ENCODE measurements at regions not wholly inside any gene's neighbourhood (a gene's known extent, or its start where the extent isn't known, plus 50 kb on each side); places are given as distances from the start of the nearest gene placed in this dataset.
A peak's percentile ranks its signal among the peaks of the same experiment; 100 is the strongest.

DNA sequence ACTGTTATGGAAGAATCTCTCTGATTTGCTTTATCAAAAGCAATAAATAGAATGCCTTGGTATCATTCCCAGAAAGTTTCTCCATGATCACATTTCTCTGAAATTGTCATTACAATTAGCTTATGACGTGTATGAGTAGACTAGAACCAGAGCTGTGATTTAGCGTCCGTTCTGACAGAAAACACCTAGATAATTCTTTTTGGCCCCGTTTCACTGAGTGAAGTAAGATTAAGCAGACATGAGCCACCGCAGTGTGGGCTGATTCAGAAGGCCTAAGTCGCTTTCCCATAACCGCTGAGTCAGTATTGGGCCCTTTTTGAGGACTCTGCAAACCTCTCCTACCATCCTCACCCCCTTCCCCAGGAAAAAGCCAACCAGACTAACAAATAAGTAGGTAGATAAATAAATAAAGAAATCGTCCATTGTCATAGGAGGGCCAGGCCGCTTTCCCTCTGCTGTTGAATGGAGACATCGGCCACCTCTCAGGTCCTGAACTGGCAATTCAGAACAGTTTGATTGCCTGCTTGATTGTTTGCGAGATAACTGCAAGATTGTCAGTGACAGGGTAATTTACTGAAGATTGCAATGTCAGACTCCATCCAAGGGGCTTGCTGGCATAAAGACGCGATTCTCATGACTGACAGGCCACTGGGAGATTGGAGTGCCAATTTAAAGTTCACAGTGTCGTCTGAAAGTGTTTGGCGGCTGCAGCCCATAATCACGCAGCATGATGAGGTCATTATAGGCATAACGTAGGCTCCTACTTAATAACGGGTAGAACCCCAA, 105.0 kb upstream of the WWC1 start:
- H3K9ac ChIP-seq (ENCODE audit: low read length): no peak overlapping the region

DNA sequence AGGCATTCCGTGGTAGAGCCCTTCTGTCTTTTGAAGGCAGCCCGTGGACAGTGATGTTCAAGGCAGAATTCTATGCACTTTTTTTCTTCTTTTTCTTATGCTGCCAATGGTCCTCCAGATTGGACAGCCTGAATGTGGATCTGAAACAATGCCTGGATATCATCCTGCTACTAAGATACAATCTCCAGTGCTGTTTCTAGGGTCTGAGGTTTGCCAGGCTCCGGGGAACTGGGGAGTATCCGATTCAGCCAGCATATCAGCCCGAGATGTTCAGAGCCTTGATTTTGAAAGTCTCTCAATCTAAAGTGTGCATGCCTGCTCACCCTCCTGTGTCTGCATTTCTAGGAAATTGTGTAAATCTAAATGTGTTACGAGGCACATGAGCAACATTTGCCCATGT, 103.8 kb upstream of the WWC1 start:
- H3K4me3 ChIP-seq (ENCODE audit: low read depth, low read length): no peak overlapping the region
- H3K4me1 ChIP-seq (ENCODE audit: control insufficient read depth, insufficient read depth, low read length): peaks cover 13% of the 10 kb centered on the region; the same call in 1 of the 2 replicates
- H3K9me3 ChIP-seq (ENCODE audit: control insufficient read depth, insufficient read depth, low read depth, low read length): no peaks in the 10 kb centered on the region
- no peaks in the 10 kb centered on the region for H3K27me3 ChIP-seq (ENCODE audit: control insufficient read depth, insufficient read depth, low read length)
- H3K27ac ChIP-seq (ENCODE audit: low read depth, low read length): no peak overlapping the region
- H3K9ac ChIP-seq (ENCODE audit: low read length): no peak overlapping the region
- no peaks in the 10 kb centered on the region for H3K36me3 ChIP-seq (ENCODE audit: control insufficient read depth, insufficient read depth, low read length)

More for the DNA sequence above, 105.0 kb upstream of the WWC1 start:
- Histone ChIP-seq H3K27me3 (ENCODE audit: control insufficient read depth, insufficient read depth, low read length) (no peaks in the 10 kb centered on the region), H3K4me3 (ENCODE audit: low read depth, low read length) (no peak overlapping the region), H3K4me1 (ENCODE audit: control insufficient read depth, insufficient read depth, low read length) (peaks cover 13% of the 10 kb centered on the region; the same call in 1 of the 2 replicates), H3K27ac (ENCODE audit: low read depth, low read length) (no peak overlapping the region), H3K36me3 (ENCODE audit: control insufficient read depth, insufficient read depth, low read length) (no peaks in the 10 kb centered on the region), H3K9me3 (ENCODE audit: control insufficient read depth, insufficient read depth, low read depth, low read length) (no peaks in the 10 kb centered on the region)

DNA sequence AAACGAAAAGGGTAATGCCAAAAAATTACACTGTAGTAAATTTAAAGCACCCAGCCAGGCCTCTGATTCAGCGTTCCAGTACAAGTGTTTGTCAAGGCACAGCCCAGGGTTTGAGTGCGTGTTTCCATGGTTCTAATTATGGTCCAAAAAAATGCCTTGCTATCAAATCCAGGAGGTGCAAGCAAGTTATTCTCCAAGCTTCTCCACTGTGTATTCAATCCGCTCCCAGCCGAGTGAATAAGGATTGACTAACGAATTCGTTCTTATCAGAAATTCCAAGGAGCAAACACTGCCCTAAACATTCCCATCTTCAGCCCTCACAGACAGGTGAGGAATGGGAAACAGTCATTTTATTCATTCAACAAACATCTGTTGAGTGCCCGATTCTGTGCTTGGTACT, 103.3 kb upstream of the WWC1 start:
- no peak overlapping the region for H3K27ac ChIP-seq (ENCODE audit: low read depth, low read length)
- H3K27me3 ChIP-seq (ENCODE audit: control insufficient read depth, insufficient read depth, low read length): no peaks in the 10 kb centered on the region
- H3K4me3 ChIP-seq (ENCODE audit: low read depth, low read length): no peak overlapping the region
- no peaks in the 10 kb centered on the region for H3K36me3 ChIP-seq (ENCODE audit: control insufficient read depth, insufficient read depth, low read length)
- H3K4me1 ChIP-seq (ENCODE audit: control insufficient read depth, insufficient read depth, low read length): peaks cover 13% of the 10 kb centered on the region; the same call in 1 of the 2 replicates
- no peak overlapping the region for H3K9ac ChIP-seq (ENCODE audit: low read length)
- H3K9me3 ChIP-seq (ENCODE audit: control insufficient read depth, insufficient read depth, low read depth, low read length): no peaks in the 10 kb centered on the region

DNA sequence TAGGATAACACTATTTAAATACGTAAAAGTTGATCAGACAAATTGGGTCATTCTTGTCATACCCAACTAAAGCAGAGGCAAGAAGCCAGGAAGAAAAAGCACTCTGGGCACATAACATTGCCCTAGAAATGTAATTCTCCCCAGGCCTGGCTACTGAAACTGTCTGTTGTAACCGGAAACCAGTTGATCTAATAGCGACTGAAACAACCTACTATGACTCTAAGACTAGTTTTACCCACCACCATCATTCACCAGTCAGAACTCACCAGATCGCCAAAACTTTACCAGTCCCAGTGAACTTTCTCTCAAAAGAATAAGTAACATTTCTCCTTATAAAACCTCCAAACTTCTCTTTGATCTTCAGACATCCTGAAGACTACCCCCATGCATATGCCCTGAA, 99.3 kb upstream of the WWC1 start:
- Histone ChIP-seq H3K27me3 (ENCODE audit: control insufficient read depth, insufficient read depth, low read length) (no peaks in the 10 kb centered on the region), H3K36me3 (ENCODE audit: control insufficient read depth, insufficient read depth, low read length) (no peaks in the 10 kb centered on the region)

DNA sequence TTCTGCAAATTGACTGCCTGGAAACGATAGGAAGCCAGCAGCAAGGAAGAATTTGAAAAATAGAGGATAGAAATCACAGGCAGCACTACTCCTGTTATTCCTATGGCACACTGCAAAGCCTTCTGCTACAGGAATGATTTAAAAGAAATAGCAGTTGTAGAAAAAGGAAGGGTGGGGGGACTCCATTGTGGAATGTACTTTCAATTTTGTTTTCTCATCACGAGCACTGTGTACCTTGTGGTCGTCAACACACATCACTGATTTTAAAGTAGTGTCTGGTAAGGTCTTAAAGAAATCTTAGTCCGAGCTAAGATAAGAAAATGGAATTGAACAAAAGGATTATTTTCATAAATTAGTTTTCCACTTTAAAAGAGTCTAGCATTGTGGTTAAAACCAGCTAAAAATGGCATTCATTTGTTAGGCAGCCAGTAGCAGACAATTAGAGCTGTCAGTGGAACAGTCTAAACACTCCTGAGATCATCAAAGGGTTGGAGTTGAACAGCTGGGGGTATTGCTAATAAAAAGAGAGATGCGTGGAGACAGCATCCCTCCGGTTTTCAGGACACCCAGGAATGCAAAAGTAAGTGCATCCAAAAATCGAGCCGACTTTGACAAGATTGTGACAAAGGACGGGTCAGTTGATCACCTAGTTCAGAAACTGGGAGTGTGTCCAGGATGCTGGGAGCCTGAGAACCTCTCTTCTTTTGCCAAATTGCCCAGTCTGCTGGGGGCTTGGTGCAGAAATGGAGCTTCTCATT, 97.8 kb upstream of the WWC1 start:
- Histone ChIP-seq H3K4me3 (ENCODE audit: low read depth, low read length) (no peak overlapping the region), H3K27me3 (ENCODE audit: control insufficient read depth, insufficient read depth, low read length) (no peaks in the 10 kb centered on the region), H3K9me3 (ENCODE audit: control insufficient read depth, insufficient read depth, low read depth, low read length) (no peaks in the 10 kb centered on the region), H3K4me1 (ENCODE audit: control insufficient read depth, insufficient read depth, low read length) (peaks cover 2% of the 10 kb centered on the region; the same call in 1 of the 2 replicates), H3K36me3 (ENCODE audit: control insufficient read depth, insufficient read depth, low read length) (no peaks in the 10 kb centered on the region), H3K9ac (ENCODE audit: low read length) (no peak overlapping the region), H3K27ac (ENCODE audit: low read depth, low read length) (no peak overlapping the region)

More for the DNA sequence above, 99.3 kb upstream of the WWC1 start:
- H3K9ac ChIP-seq (ENCODE audit: low read length): no peak overlapping the region
- no peaks in the 10 kb centered on the region for H3K9me3 ChIP-seq (ENCODE audit: control insufficient read depth, insufficient read depth, low read depth, low read length)
- peaks cover 8% of the 10 kb centered on the region; the same call in 1 of the 2 replicates for H3K4me1 ChIP-seq (ENCODE audit: control insufficient read depth, insufficient read depth, low read length)
- H3K27ac ChIP-seq (ENCODE audit: low read depth, low read length): no peak overlapping the region
- no peak overlapping the region for H3K4me3 ChIP-seq (ENCODE audit: low read depth, low read length)

DNA sequence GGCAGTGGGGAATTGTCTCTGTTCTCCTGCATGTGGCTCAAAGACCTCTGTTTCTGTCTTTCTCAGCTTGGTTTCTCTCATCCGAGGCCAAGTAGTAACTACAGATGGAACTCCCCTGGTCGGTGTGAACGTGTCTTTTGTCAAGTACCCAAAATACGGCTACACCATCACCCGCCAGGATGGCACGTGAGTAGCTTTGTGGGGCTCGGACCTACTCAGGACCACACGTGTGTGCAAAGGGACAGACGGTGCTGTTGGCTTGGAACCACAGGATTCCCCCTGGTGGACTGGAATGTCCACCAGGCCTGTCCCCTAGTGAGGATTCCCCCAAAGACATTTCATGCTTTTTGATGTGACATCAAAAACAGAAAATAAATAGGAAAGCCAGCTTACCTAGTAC, 96.3 kb upstream of the WWC1 start:
- H3K9ac ChIP-seq (ENCODE audit: low read length): peak overlapping the region; percentile 33
- no peaks in the 10 kb centered on the region for H3K9me3 ChIP-seq (ENCODE audit: control insufficient read depth, insufficient read depth, low read depth, low read length)
- H3K36me3 ChIP-seq (ENCODE audit: control insufficient read depth, insufficient read depth, low read length): no peaks in the 10 kb centered on the region
- H3K27me3 ChIP-seq (ENCODE audit: control insufficient read depth, insufficient read depth, low read length): no peaks in the 10 kb centered on the region
- H3K4me1 ChIP-seq (ENCODE audit: control insufficient read depth, insufficient read depth, low read length): peaks cover 2% of the 10 kb centered on the region; the same call in 1 of the 2 replicates
- no peak overlapping the region for H3K27ac ChIP-seq (ENCODE audit: low read depth, low read length)
- no peak overlapping the region for H3K4me3 ChIP-seq (ENCODE audit: low read depth, low read length)

DNA sequence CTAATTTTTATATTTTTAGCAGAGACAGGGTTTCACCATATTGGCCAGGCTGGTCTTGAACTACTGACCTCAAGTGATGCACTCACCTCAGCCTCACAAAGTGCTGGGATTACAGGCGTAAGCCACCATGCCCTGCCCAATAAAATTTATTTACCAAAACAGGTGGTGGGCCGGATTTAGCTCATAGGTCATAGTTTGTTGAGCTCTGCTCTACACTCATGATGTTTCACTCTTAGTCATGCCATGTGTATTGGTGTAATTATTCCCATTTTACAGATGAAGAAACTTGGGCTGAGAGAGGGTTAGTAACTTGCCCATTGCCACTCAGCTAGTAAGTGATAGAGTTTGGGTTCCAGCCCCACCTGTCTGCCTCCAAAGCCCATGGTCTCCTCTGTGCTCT, 93.1 kb upstream of the WWC1 start:
- peaks cover 2% of the 10 kb centered on the region; the same call in 1 of the 2 replicates for H3K4me1 ChIP-seq (ENCODE audit: control insufficient read depth, insufficient read depth, low read length)
- H3K4me3 ChIP-seq (ENCODE audit: low read depth, low read length): no peak overlapping the region
- H3K27me3 ChIP-seq (ENCODE audit: control insufficient read depth, insufficient read depth, low read length): no peaks in the 10 kb centered on the region
- H3K9ac ChIP-seq (ENCODE audit: low read length): no peak overlapping the region
- H3K27ac ChIP-seq (ENCODE audit: low read depth, low read length): no peak overlapping the region
- no peaks in the 10 kb centered on the region for H3K36me3 ChIP-seq (ENCODE audit: control insufficient read depth, insufficient read depth, low read length)
- no peaks in the 10 kb centered on the region for H3K9me3 ChIP-seq (ENCODE audit: control insufficient read depth, insufficient read depth, low read depth, low read length)

DNA sequence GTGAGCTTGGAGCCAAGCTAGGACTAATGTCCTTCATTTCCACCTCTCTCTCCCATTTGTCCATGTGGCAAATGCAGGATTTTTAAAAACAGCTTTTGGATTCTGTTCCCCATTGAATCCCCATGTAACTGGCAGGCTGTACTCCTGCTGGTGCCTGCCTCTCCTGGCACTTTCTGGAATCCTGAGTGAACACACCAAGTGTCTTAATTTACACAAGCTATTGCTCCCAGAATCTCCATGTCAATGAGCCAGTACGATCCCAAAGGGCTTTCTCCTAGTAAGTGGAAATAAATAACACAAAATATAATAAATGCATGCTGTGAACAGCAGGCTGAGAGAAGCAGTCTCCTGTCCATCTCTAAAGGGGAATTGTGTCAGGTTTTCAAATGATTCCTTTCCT, 88.4 kb upstream of the WWC1 start:
- Histone ChIP-seq H3K9me3 (ENCODE audit: control insufficient read depth, insufficient read depth, low read depth, low read length) (no peaks in the 10 kb centered on the region), H3K27me3 (ENCODE audit: control insufficient read depth, insufficient read depth, low read length) (no peaks in the 10 kb centered on the region), H3K36me3 (ENCODE audit: control insufficient read depth, insufficient read depth, low read length) (no peaks in the 10 kb centered on the region), H3K4me3 (ENCODE audit: low read depth, low read length) (no peak overlapping the region), H3K4me1 (ENCODE audit: control insufficient read depth, insufficient read depth, low read length) (peaks cover 12% of the 10 kb centered on the region), H3K9ac (ENCODE audit: low read length) (no peak overlapping the region), H3K27ac (ENCODE audit: low read depth, low read length) (no peak overlapping the region)

DNA sequence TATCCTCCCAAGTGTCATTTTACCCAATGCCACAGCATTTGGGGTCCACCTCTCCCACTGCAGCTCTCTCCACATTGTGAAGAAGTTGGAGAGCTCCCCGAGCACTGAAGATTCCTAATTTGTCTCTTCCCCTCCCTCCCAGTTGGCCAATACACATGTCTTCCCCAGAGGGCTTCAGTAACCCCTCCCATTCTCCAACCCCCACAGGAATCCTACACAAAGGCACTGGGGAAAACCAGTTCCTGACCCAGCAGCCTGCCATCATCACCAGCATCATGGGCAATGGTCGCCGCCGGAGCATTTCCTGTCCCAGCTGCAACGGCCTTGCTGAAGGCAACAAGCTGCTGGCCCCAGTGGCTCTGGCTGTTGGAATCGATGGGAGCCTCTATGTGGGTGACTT, 87.3 kb upstream of the WWC1 start:
- H3K27me3 ChIP-seq (ENCODE audit: control insufficient read depth, insufficient read depth, low read length): no peaks in the 10 kb centered on the region
- H3K4me1 ChIP-seq (ENCODE audit: control insufficient read depth, insufficient read depth, low read length): peaks cover 12% of the 10 kb centered on the region
- no peak overlapping the region for H3K27ac ChIP-seq (ENCODE audit: low read depth, low read length)
- no peaks in the 10 kb centered on the region for H3K9me3 ChIP-seq (ENCODE audit: control insufficient read depth, insufficient read depth, low read depth, low read length)
- H3K9ac ChIP-seq (ENCODE audit: low read length): no peak overlapping the region
- no peak overlapping the region for H3K4me3 ChIP-seq (ENCODE audit: low read depth, low read length)
- no peaks in the 10 kb centered on the region for H3K36me3 ChIP-seq (ENCODE audit: control insufficient read depth, insufficient read depth, low read length)

DNA sequence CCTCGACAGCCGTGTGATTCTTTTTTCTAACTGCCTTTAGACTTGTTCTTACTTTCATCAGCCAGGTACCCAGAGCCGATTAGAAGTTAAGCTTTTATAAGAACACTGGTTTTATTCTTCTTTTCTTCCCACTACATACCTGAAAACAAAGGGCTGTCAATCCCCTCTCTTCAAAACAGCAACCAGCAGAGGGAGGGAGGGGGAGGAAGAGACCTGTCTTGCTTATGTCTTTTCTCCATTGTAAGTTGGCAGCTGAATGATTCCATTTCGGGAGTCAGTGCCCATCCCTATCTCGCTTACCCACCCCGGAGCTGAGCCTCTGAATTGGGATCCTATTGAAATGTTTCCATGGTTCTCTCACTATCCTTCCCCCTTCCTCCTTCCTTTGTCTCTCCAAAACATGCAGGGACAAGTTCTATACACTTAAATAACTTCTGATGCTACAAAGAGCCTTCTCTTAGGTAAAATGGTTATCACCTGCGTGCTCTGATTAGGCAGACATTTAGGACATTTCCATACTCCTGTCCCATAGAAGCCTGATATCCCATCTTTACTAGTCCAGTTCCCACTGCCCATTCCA, 83.9 kb upstream of the WWC1 start:
- H3K9ac ChIP-seq (ENCODE audit: low read length): no peak overlapping the region
- no peak overlapping the region for H3K27ac ChIP-seq (ENCODE audit: low read depth, low read length)
- H3K27me3 ChIP-seq (ENCODE audit: control insufficient read depth, insufficient read depth, low read length): no peaks in the 10 kb centered on the region

More for the DNA sequence above, 83.9 kb upstream of the WWC1 start:
- H3K9me3 ChIP-seq (ENCODE audit: control insufficient read depth, insufficient read depth, low read depth, low read length): no peaks in the 10 kb centered on the region
- no peaks in the 10 kb centered on the region for H3K36me3 ChIP-seq (ENCODE audit: control insufficient read depth, insufficient read depth, low read length)
- peaks cover 18% of the 10 kb centered on the region for H3K4me1 ChIP-seq (ENCODE audit: control insufficient read depth, insufficient read depth, low read length)
- no peak overlapping the region for H3K4me3 ChIP-seq (ENCODE audit: low read depth, low read length)
